VCaP (cell line): ENCODE measurements at regions not wholly inside any gene's neighbourhood (a gene's known extent, or its start where the extent isn't known, plus 50 kb on each side); places are given as distances from the start of the nearest gene placed in this dataset.

Experiments used
- H3K27ac ChIP-seq: fragments of 450-650 bp; 2 replicates; pipeline ENCODE4 v1.5.1; 2017
- CTCF ChIP-seq: fragments of 450-650 bp; conservative IDR thresholded peaks from 2 replicates; pipeline ENCODE4 v1.5.1; 2017; ENCODE audit warnings: mild to moderate bottlenecking, moderate library complexity

DNA sequence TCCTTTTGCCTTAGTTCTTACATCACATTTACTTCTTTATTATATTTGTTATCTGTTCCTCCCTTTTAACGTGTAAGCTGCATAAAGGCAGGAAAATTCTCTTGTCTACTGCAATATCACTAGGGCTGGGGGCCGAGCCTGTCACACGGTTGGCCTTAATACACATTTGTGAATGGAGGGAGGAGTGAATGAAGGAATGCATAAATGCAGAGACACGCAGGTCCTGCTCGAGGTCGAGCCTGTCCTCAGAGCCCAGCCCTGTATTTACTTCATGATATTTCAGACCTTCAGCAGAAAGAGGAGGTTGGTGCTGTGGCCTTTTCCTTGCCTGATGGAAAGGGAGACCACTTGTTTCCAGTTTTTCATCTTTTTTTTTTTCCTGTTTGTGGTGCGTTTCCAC is 671.3 kb downstream of the PTPRU start:
- no peak overlapping the region for H3K27ac ChIP-seq
- no peak for TF ChIP-seq CTCF

GRCh38 chr1:29906927-29907326 is 670.6 kb downstream of the PTPRU start:
- no peak for TF ChIP-seq CTCF
- no peak overlapping the region for H3K27ac ChIP-seq

DNA sequence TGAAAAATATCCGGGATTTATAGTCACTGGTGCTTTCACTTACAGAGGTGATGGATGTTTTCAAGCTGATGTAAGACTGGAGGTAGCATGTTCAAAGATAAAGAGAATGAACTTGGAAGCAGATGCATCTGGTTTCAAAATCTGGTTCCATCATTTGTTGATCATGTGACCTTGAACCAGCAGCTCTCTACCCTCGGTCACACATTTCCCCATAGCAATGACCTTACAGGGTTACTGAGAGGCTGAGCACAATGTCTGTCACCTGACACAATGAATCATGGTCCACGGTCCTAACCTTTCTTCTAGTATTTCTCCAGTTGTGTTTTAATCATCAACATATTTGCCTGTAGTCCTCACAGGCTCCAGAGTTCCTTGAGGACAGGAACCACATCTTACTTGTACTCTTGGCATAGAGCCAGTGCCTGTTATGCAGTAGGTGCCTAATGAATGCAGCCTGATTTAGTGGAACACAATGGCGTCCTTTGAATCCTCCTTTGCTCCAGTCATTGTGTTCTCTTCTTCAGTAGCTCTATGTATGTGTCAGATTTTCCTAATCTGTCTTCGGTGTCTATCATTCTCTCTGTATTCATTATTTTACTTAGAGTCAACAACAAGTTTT is 667.3 kb downstream of the PTPRU start:
- H3K27ac ChIP-seq, result no peak overlapping the region
- TF ChIP-seq CTCF, result no peak

GRCh38 chr1:29901624-29902325 is 665.5 kb downstream of the PTPRU start:
- H3K27ac ChIP-seq, result no peak overlapping the region
- no peak for TF ChIP-seq CTCF

- no peak overlapping the region for H3K27ac ChIP-seq
- no peak for TF ChIP-seq CTCF
Observed at GRCh38 chr1:29900712-29901111, 664.4 kb downstream of the PTPRU start.

DNA sequence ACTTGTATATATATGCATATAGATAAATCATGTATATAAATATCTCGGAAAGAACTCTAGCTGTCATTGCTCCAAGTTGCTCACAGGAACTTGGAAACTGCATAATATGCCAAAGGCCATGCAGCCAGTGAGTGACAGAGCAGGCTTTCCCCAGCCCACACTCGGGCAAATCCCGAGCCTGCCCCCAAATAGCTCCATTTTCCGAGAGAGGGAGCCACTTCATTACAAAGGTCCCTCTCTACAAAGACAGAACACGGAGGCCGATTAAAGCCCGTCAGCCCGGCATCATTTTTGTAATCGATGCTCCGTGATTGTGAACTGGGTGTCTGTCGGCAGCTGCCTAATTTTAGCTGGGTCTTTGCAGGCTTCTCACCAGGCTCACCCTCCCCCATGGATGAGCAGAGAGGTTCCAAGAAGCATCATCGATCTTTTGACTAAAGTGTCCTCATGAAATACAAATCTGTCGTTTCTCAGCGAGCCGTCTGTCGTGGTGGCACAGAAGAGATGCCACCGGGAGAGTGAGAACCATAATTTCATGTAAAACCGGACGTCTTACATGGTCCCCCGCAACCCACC is 663.9 kb downstream of the PTPRU start:
- H3K27ac ChIP-seq, result no peak overlapping the region
- no peak for TF ChIP-seq CTCF

DNA sequence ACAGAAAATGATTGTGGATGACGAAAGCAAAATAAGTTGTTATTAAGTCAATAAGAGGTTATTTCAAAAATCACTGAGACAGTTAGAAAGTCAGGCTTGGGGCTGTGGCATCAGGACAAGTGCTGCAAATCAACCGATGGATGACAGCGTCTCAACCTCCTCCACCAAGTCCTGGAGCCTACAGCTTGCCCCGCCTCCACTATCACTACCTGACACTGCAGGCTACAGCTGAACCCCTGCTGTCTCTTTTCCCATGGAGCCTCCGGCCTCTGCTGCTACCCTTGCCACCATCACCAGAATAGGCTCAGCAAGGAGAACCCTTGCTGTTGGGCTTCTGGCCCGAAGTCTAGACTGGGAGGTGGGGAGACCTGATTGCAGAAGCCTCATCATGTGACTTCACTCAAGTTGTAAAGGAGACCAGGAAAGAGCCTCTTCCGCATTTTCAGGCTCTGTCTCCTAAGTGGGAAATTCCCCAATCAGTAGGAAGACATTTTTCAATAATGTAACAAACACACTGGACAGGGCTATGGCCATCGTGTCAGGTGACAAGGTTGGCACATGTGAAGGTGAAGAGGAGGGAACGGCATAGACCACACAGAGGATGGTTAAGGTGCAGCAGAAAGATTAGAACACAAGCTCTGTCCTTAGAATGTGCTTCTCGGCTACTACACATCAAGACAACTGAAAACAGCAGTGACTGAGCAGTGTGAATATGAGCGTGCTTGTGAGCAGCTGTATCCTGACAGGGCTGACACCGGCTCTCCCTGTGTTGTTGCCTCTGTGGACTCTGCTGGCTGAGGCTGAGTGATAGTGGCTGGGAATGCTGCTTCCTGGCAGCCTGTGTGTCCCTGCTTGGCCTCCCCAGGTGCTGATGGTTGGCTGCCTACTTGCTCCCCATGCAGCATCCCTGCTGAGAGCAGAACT is 660.7 kb downstream of the PTPRU start:
- no peak overlapping the region for H3K27ac ChIP-seq
- TF ChIP-seq CTCF, result no peak
